ENCODE measurements at regions not wholly inside any gene's neighbourhood (a gene's known extent, or its start where the extent isn't known, plus 50 kb on each side); places are given as distances from the start of the nearest gene placed in this dataset.

GRCh38 chr5:144040615-144041305 is 129.7 kb downstream of the YIPF5 start:
- TF ChIP-seq EZH2 (IDR thresholded peaks at IDR 0.05; ENCODE audit: borderline replicate concordance, insufficient read depth, low read depth, low read length, poor library complexity, severe bottlenecking): no peak
- TF ChIP-seq, protein P1, sequence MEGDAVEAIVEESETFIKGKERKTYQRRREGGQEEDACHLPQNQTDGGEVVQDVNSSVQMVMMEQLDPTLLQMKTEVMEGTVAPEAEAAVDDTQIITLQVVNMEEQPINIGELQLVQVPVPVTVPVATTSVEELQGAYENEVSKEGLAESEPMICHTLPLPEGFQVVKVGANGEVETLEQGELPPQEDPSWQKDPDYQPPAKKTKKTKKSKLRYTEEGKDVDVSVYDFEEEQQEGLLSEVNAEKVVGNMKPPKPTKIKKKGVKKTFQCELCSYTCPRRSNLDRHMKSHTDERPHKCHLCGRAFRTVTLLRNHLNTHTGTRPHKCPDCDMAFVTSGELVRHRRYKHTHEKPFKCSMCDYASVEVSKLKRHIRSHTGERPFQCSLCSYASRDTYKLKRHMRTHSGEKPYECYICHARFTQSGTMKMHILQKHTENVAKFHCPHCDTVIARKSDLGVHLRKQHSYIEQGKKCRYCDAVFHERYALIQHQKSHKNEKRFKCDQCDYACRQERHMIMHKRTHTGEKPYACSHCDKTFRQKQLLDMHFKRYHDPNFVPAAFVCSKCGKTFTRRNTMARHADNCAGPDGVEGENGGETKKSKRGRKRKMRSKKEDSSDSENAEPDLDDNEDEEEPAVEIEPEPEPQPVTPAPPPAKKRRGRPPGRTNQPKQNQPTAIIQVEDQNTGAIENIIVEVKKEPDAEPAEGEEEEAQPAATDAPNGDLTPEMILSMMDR (IDR thresholded peaks at IDR 0.05): no peak
